Adrenal gland (tissue), 9 donors: ENCODE measurements at regions not wholly inside any gene's neighbourhood (a gene's known extent, or its start where the extent isn't known, plus 50 kb on each side); places are given as distances from the start of the nearest gene placed in this dataset.

Experiments
- DNase-seq, 7 donors: peaks; one replicate each; pipeline ENCODE4 v3.0.0-alpha.2; 2019 to 2020
- H3K27ac ChIP-seq, 5 donors: fragments of 200-600 bp; sonication (generic) in 4 of 5; 1 replicate in 3 of 5; 2 replicates in 2 of 5; pipeline versions ENCODE4 v1.5.1 to v1.8.0; 2016 to 2020; ENCODE audit warnings: mild to moderate bottlenecking in 1 of 5
- H3K27me3 ChIP-seq: fragments of 200-600 bp; 2 replicates; pipeline ENCODE4 v1.8.0; 2021
- H3K36me3 ChIP-seq, 2 donors: fragments of 200-600 bp; replicated peaks in 1 of 2; 1 replicate in 1 of 2; 2 replicates in 1 of 2; pipeline versions ENCODE4 v1.5.1 to v1.8.0; 2018 to 2022
- H3K4me1 ChIP-seq, 2 donors: fragments of 200-600 bp; replicated peaks in 1 of 2; 1 replicate in 1 of 2; 2 replicates in 1 of 2; pipeline versions ENCODE4 v1.5.1 to v1.8.0; 2018 to 2021
- H3K4me3 ChIP-seq, 4 donors: fragments of 200-600 bp; sonication (generic) in 3 of 4; one replicate each; pipeline ENCODE4 v1.5.1; 2016 to 2018
- H3K9me3 ChIP-seq, 3 donors: fragments of 200-600 bp; sonication (generic) in 1 of 3; replicated peaks in 1 of 3; 1 replicate in 2 of 3; 2 replicates in 1 of 3; pipeline versions ENCODE4 v1.5.1 to v1.8.0; 2016 to 2021
- POLR2A ChIP-seq, 2 donors: fragments of 450-650 bp; IDR thresholded peaks; one replicate each; pipeline ENCODE4 v1.6.1; 2017; ENCODE audit warnings: antibody characterized with exemption in 2 of 2, mild to moderate bottlenecking in 2 of 2, moderate library complexity in 1 of 2
- WGBS, 4 donors: extraction: QIAGEN DNeasy Blood & Tissue Kit in 2 of 4; methylation state at CpG; one replicate each; pipeline versions ENCODE4 v1.1.5 to v1.1.7; 2013 to 2017; 5-methylcytosine and 5-hydroxymethylcytosine counted together
- intact Hi-C, 2 donors: fragments of 100-400 bp; cut with DNase I; formaldehyde crosslinking; loops; one replicate each; pipeline versions ENCODE4 v1.14.1 to v1.15.0; 2022 to 2023
- TF ChIP-seq, protein P1 (sequence below), 6 experiments: fragments of 450-650 bp in 4 of 6; fragments of 200-600 bp in 2 of 6; sonication (generic) in 1 of 6; IDR thresholded peaks; 1 replicate in 5 of 6; 2 replicates in 1 of 6; pipeline versions ENCODE4 v1.5.1 to v1.8.0; 2016 to 2021; ENCODE audit warnings: antibody characterized with exemption in 6 of 6, mild to moderate bottlenecking in 2 of 6, moderate library complexity in 1 of 6
- donor health status: healthy with polysubstance abuse.
- donor health status: Bipolar disorder and iron deficiency.
- donor health status: DM: yes; HTN: yes; CAD: no.
- donor health status: DM: no; HTN: no; CAD: no.
- donor health status: DM: no; HTN: no; CAD: no.

DNA sequence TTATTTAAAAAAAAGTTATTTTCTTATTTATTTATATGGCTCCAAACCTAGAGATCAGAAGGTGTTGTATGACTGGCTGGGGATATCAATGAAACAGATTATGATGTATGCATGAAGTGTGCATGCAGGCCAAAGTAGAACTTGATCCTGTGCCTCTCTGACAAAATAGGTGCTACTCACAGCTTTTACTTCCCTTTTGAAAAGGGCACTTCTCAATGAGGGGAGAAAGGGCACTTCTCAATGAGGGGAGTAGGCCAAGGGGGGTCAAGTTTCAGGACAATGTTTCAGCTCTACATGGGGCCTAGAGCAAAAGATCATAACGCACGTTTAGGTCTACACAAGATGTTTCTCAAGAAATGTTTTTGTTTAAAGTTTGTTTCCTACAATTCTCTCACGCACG is 397.5 kb downstream of the ETS1 start:
- Histone ChIP-seq H3K4me3 (no peak overlapping the region), H3K36me3 (no peaks in the 10 kb centered on the region), H3K9me3 (no peaks in the 10 kb centered on the region), H3K27ac (no peak overlapping the region), H3K27me3 (no peaks in the 10 kb centered on the region), H3K4me1 (no peaks in the 10 kb centered on the region)
- TF ChIP-seq, protein P1, sequence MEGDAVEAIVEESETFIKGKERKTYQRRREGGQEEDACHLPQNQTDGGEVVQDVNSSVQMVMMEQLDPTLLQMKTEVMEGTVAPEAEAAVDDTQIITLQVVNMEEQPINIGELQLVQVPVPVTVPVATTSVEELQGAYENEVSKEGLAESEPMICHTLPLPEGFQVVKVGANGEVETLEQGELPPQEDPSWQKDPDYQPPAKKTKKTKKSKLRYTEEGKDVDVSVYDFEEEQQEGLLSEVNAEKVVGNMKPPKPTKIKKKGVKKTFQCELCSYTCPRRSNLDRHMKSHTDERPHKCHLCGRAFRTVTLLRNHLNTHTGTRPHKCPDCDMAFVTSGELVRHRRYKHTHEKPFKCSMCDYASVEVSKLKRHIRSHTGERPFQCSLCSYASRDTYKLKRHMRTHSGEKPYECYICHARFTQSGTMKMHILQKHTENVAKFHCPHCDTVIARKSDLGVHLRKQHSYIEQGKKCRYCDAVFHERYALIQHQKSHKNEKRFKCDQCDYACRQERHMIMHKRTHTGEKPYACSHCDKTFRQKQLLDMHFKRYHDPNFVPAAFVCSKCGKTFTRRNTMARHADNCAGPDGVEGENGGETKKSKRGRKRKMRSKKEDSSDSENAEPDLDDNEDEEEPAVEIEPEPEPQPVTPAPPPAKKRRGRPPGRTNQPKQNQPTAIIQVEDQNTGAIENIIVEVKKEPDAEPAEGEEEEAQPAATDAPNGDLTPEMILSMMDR (IDR thresholded peaks at IDR 0.05) = no peak
- TF ChIP-seq POLR2A (IDR thresholded peaks at IDR 0.05) = no peak
- intact Hi-C loops = no loop called here
- WGBS, 4 donors = 92 to 96% (median 92%) methylated on average over 4 of the region's 4 CpGs
- no peak for DNase-seq

DNA sequence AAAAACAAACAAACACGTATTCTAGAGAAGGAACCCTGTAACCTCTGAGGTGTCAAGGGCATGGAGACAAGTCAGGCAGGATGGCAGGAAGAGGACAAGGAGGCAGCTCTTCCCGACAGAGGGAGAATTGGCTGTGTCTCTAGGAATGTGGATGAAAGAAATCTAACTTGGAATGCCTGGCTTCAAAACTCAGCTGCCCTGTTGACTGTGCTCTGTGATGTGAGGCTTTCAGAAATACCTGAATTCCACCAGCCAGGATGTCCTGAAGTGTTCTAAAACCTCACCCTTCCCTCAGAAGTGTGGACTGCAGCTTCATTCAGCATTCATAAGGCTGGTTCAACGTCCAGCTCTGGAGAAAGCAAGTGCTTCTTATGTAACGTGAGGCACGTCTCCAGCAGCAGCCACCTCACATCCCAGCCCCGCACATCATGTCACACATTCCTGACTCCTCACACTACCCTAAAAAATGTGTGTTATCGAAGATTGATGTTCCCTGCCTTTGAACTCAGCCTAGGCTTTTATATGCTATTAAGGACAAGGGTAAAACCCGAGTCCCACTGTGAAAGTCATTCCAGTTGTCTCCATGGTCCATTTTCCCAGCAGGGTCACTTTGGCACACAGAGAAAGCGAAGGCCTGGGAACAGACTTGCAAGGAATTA is 398.9 kb downstream of the ETS1 start:
- TF ChIP-seq POLR2A (IDR thresholded peaks at IDR 0.05) = no peak
- TF ChIP-seq, protein P1 (IDR thresholded peaks at IDR 0.05) = no peak
- H3K36me3 ChIP-seq = no peaks in the 10 kb centered on the region
- no peaks in the 10 kb centered on the region for H3K27me3 ChIP-seq
- H3K27ac ChIP-seq = no peak overlapping the region
- no peaks in the 10 kb centered on the region for H3K4me1 ChIP-seq
- H3K4me3 ChIP-seq = no peak overlapping the region
- DNase-seq = no peak
- 62 to 72% (median 67%) methylated on average over 9 of the region's 9 CpGs for WGBS, 4 donors
- no peaks in the 10 kb centered on the region for H3K9me3 ChIP-seq
- intact Hi-C loops = no loop called here

DNA sequence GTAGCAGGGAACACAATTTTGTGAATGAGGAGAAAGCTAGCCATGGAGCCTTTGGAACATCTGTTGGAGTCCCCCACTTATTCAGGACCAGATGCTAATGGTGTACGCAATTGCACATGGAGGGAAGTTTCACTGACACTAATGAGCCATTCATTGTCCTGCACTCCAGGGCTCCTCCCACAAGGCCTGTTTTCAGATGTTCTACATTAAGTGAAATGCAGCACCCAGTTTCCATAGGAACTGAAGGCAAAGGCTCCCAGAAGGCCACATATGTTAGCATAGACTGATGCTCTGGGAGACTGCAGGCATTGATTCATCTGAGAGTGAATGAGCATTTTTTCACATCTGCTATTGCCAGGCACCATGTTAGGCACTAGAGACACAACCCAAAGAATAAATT is 399.5 kb downstream of the ETS1 start:
- intact Hi-C loops = no loop called here
- Histone ChIP-seq H3K27ac (no peak overlapping the region), H3K9me3 (no peaks in the 10 kb centered on the region), H3K4me3 (no peak overlapping the region), H3K4me1 (no peaks in the 10 kb centered on the region), H3K27me3 (no peaks in the 10 kb centered on the region), H3K36me3 (no peaks in the 10 kb centered on the region)
- WGBS, 4 donors = 95 to 100% (median 98%) methylated on average over 1 of the region's 1 CpG
- no peak for DNase-seq
- TF ChIP-seq, protein P1 (IDR thresholded peaks at IDR 0.05) = no peak
- no peak for TF ChIP-seq POLR2A (IDR thresholded peaks at IDR 0.05)

DNA sequence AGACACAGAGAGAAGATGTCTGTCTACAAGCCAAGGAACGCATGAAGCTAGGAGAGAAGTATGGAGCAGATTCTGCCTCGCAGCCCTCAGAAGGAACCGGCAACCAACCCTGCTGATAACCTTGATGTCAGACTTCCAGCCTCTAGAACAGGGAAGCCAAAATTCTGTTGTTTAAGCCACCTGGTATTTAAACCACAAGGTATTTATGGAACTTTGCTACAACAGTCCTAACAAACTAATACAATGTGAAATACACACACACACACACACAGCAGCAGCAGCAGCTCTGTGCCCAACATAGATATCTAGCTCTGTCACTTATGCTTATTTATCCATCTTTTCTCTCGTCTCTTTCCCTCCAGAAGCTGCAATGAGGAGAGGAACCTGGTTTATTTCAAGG is 400.0 kb downstream of the ETS1 start:
- no peak for DNase-seq
- WGBS, 4 donors = 57 to 92% (median 71%) methylated on average over 4 of the region's 4 CpGs
- Histone ChIP-seq H3K9me3 (no peaks in the 10 kb centered on the region), H3K36me3 (no peaks in the 10 kb centered on the region), H3K4me1 (no peaks in the 10 kb centered on the region), H3K27me3 (no peaks in the 10 kb centered on the region), H3K27ac (no peak overlapping the region), H3K4me3 (no peak overlapping the region)
- TF ChIP-seq POLR2A (IDR thresholded peaks at IDR 0.05) = no peak
- TF ChIP-seq, protein P1 (IDR thresholded peaks at IDR 0.05) = no peak
- intact Hi-C loops = no loop called here
